NT2/D1 (cell line): ENCODE measurements at regions not wholly inside any gene's neighbourhood (a gene's known extent, or its start where the extent isn't known, plus 50 kb on each side); places are given as distances from the start of the nearest gene placed in this dataset.

Experiments used
- YY1 ChIP-seq: IDR thresholded peaks from 2 replicates; pipeline ENCODE4 v1.6.1; 2011; ENCODE audit not compliant: insufficient read length, insufficient read depth
- ZNF274 ChIP-seq: IDR thresholded peaks from 2 replicates; pipeline ENCODE4 v1.6.1; 2011; ENCODE audit warnings: mild to moderate bottlenecking, low read depth, low read length

GRCh38 chr7:84492098-84493034, 297.8 kb upstream of the SEMA3A start:
- TF ChIP-seq YY1, result no peak
- no peak for TF ChIP-seq ZNF274
